Stomach (tissue), 8 donors: ENCODE measurements at regions not wholly inside any gene's neighbourhood (a gene's known extent, or its start where the extent isn't known, plus 50 kb on each side); places are given as distances from the start of the nearest gene placed in this dataset.

Source experiments
- DNase-seq, 2 donors: peaks; one replicate each; pipeline versions ENCODE4 v3.0.0 to v3.0.0-alpha.2; 2013 to 2019
- H3K27ac ChIP-seq, 5 donors: fragments of 200-600 bp in 4 of 5; sonication (generic) in 4 of 5; one replicate each; pipeline ENCODE4 v1.5.1; 2013 to 2019; ENCODE audit warnings: mild to moderate bottlenecking in 1 of 5, moderate library complexity in 1 of 5
- H3K27me3 ChIP-seq, 3 donors: fragments of 200-600 bp; sonication (generic); one replicate each; pipeline ENCODE4 v1.5.1; 2017 to 2019; ENCODE audit warnings: mixed run types in 1 of 3
- H3K36me3 ChIP-seq, 4 donors: fragments of 200-600 bp; sonication (generic); 1 replicate in 3 of 4; 2 replicates in 1 of 4; pipeline ENCODE4 v1.5.1; 2016 to 2019
- H3K4me1 ChIP-seq, 4 donors: fragments of 200-600 bp; sonication (generic); one replicate each; pipeline ENCODE4 v1.5.1; 2016 to 2019
- H3K4me3 ChIP-seq, 4 donors: fragments of 200-600 bp; sonication (generic) in 3 of 4; one replicate each; pipeline ENCODE4 v1.5.1; 2016 to 2019; ENCODE audit warnings: mild to moderate bottlenecking in 1 of 4
- H3K9me3 ChIP-seq, 4 donors: fragments of 200-600 bp; sonication (generic); one replicate each; pipeline ENCODE4 v1.5.1; 2016 to 2019
- CTCF ChIP-seq, 7 experiments: fragments of 450-650 bp in 4 of 7; fragments of 200-600 bp in 3 of 7; sonication (generic) in 3 of 7; IDR thresholded peaks; one replicate each; pipeline ENCODE4 v1.5.1; 2016 to 2019; ENCODE audit warnings: antibody characterized with exemption in 7 of 7, control low read depth in 2 of 7, mild to moderate bottlenecking in 1 of 7
- EP300 ChIP-seq: sonication (generic); formaldehyde crosslinking; IDR thresholded peaks from one replicate; pipeline ENCODE4 v1.6.1; 2017; ENCODE audit warnings: antibody characterized with exemption
- POLR2A ChIP-seq, 4 donors: fragments of 450-650 bp; IDR thresholded peaks; one replicate each; pipeline ENCODE4 v1.6.1; 2016; ENCODE audit warnings: antibody characterized with exemption in 4 of 4, control low read depth in 2 of 4, mild to moderate bottlenecking in 1 of 4, moderate library complexity in 1 of 4
- POLR2AphosphoS5 ChIP-seq, 3 donors: sonication (generic); formaldehyde crosslinking; IDR thresholded peaks; one replicate each; pipeline ENCODE4 v1.6.1; 2016; ENCODE audit warnings: antibody characterized with exemption in 3 of 3
- WGBS, 5 donors: extraction: QIAGEN DNeasy Blood & Tissue Kit in 3 of 5; methylation state at CpG; one replicate each; pipeline versions ENCODE4 v1.1.5 to v1.1.7; 2013 to 2018; 5-methylcytosine and 5-hydroxymethylcytosine counted together
- intact Hi-C: fragments of 100-400 bp; cut with DNase I; formaldehyde crosslinking; loops from one replicate; pipeline ENCODE4 v1.15.1; 2023; ENCODE audit warnings: low total_unique reads
- donor health status: healthy with polysubstance abuse.
- donor health status: Bipolar disorder and iron deficiency.
- donor health status: healthy.

DNA sequence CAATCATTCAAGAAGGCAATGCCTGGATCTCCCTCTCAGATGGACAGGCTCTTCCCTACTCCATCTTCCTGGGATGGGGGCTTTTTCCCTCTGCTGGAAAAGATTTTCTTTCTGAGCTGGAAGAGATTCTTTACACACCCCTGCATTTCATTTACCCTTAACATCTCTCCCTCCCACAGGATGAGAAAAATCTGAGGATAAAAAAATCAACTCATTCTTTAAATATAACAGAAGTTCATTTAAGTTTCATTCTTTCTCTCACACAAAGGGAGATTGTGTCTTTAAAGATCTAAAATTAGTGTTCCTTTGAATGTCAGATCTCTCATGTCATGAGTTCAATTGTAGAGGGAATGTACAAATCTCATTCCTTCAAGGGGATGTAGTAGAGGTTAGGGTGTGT is 109.0 kb downstream of the ZNF518B start:
- Histone ChIP-seq H3K27me3 (no peaks in the 10 kb centered on the region), H3K27ac (no peak overlapping the region), H3K36me3 (no peaks in the 10 kb centered on the region), H3K9me3 (peaks cover 0 to 4% (median 1%) of the 10 kb centered on the region in 4 donors), H3K4me1 (no peaks in the 10 kb centered on the region), H3K4me3 (no peak overlapping the region)
- no peak for DNase-seq
- no peak for TF ChIP-seq CTCF (IDR thresholded peaks at IDR 0.05)
- TF ChIP-seq POLR2A (IDR thresholded peaks at IDR 0.05) = no peak
- TF ChIP-seq EP300 = no peak
- TF ChIP-seq POLR2AphosphoS5 (IDR thresholded peaks at IDR 0.05) = no peak
- intact Hi-C loops = no loop called here

GRCh38 chr4:10347815-10348214 is 109.4 kb downstream of the ZNF518B start:
- Histone ChIP-seq H3K27ac (no peak overlapping the region), H3K36me3 (no peaks in the 10 kb centered on the region), H3K9me3 (peaks cover 0 to 4% (median under 1%) of the 10 kb centered on the region in 4 donors), H3K27me3 (no peaks in the 10 kb centered on the region), H3K4me1 (no peaks in the 10 kb centered on the region), H3K4me3 (no peak overlapping the region)
- TF ChIP-seq EP300 (no peak), POLR2A (IDR thresholded peaks at IDR 0.05) (no peak)
- 10 to 50% (median 27%) methylated on average over 1 of the region's 1 CpG for WGBS, 5 donors
- no peak for DNase-seq
- intact Hi-C loops = no loop called here

GRCh38 chr4:10347281-10347795 is 109.9 kb downstream of the ZNF518B start:
- no peaks in the 10 kb centered on the region for H3K36me3 ChIP-seq
- peaks cover 0 to under 1% (median 0%) of the 10 kb centered on the region in 4 donors for H3K9me3 ChIP-seq
- H3K4me3 ChIP-seq = no peak overlapping the region
- H3K27ac ChIP-seq = no peak overlapping the region
- H3K4me1 ChIP-seq = no peaks in the 10 kb centered on the region
- TF ChIP-seq POLR2AphosphoS5 (IDR thresholded peaks at IDR 0.05) = no peak
- TF ChIP-seq POLR2A (IDR thresholded peaks at IDR 0.05) = no peak
- no peak for TF ChIP-seq EP300
- TF ChIP-seq CTCF (IDR thresholded peaks at IDR 0.05) = no peak
- H3K27me3 ChIP-seq = no peaks in the 10 kb centered on the region
- 80 to 86% (median 82%) methylated on average over 5 of the region's 5 CpGs for WGBS, 5 donors
- intact Hi-C loops = no loop called here
- DNase-seq = no peak

DNA sequence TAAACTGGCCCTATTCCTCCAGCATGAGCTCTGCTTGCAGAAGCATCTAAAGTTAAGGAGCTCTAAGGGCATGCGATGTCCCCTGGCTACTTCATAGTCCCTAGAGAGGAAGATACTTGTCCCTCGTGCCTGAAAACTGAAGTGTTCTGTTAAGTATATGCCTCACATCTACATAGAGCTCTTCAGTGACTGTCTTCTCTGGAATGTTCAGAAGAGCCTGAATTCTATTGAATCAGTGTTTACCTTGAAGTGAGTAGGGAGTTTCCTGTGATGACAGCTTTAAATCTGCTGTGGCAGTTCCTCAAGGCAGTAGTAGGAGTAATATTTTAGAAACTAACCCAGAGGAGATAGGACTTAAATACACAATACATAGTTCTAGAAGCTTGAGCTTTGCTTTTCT is 111.2 kb downstream of the ZNF518B start:
- Histone ChIP-seq H3K4me3 (no peak overlapping the region), H3K9me3 (no peaks in the 10 kb centered on the region), H3K27me3 (no peaks in the 10 kb centered on the region), H3K27ac (no peak overlapping the region), H3K4me1 (no peaks in the 10 kb centered on the region), H3K36me3 (no peaks in the 10 kb centered on the region)
- 84 to 92% (median 88%) methylated on average over 2 of the region's 2 CpGs for WGBS, 5 donors
- DNase-seq = no peak
- intact Hi-C loops = no loop called here
- TF ChIP-seq POLR2A (IDR thresholded peaks at IDR 0.05) = no peak
- no peak for TF ChIP-seq POLR2AphosphoS5 (IDR thresholded peaks at IDR 0.05)
- no peak for TF ChIP-seq EP300
- no peak for TF ChIP-seq CTCF (IDR thresholded peaks at IDR 0.05)

GRCh38 chr4:10345381-10345784 is 111.8 kb downstream of the ZNF518B start:
- Histone ChIP-seq H3K27ac (no peak overlapping the region), H3K4me3 (no peak overlapping the region), H3K27me3 (no peaks in the 10 kb centered on the region), H3K36me3 (no peaks in the 10 kb centered on the region), H3K4me1 (no peaks in the 10 kb centered on the region), H3K9me3 (no peaks in the 10 kb centered on the region)
- intact Hi-C loops = no loop called here
- no peak for DNase-seq
- TF ChIP-seq EP300 = no peak
- no peak for TF ChIP-seq POLR2AphosphoS5 (IDR thresholded peaks at IDR 0.05)
- no peak for TF ChIP-seq CTCF (IDR thresholded peaks at IDR 0.05)
- TF ChIP-seq POLR2A (IDR thresholded peaks at IDR 0.05) = no peak
- WGBS, 5 donors = 89 to 93% (median 91%) methylated on average over 3 of the region's 3 CpGs
